Right lobe of liver (tissue), 6 donors: ENCODE measurements at regions not wholly inside any gene's neighbourhood (a gene's known extent, or its start where the extent isn't known, plus 50 kb on each side); places are given as distances from the start of the nearest gene placed in this dataset.

Experiments used
- ATAC-seq, 4 donors: fragments of 200-7000 bp; cut with Tn5 transposase; one replicate each; pipeline ENCODE4 v1.9.1; 2020; ENCODE audit warnings: mild to moderate bottlenecking in 4 of 4, moderate library complexity in 4 of 4
- DNase-seq, 3 donors: peaks; one replicate each; pipeline ENCODE4 v3.0.0-alpha.2; 2020
- H3K27ac ChIP-seq, 3 donors: fragments of 200-600 bp; one replicate each; pipeline ENCODE4 v1.8.0; 2022
- H3K27me3 ChIP-seq, 2 donors: fragments of 200-600 bp; one replicate each; pipeline ENCODE4 v1.8.0; 2022
- H3K36me3 ChIP-seq, 4 donors: fragments of 200-600 bp; sonication (generic) in 1 of 4; one replicate each; pipeline versions ENCODE4 v1.5.1 to v1.8.0; 2017 to 2022; ENCODE audit warnings: control low read depth in 1 of 4
- H3K4me1 ChIP-seq, 4 donors: fragments of 200-600 bp; sonication (generic) in 1 of 4; one replicate each; pipeline versions ENCODE4 v1.5.1 to v1.8.0; 2017 to 2022; ENCODE audit warnings: control low read depth in 1 of 4
- H3K4me3 ChIP-seq, 3 donors: fragments of 200-600 bp; one replicate each; pipeline ENCODE4 v1.8.0; 2022
- H3K9me3 ChIP-seq, 4 donors: fragments of 200-600 bp; sonication (generic) in 1 of 4; one replicate each; pipeline versions ENCODE4 v1.5.1 to v1.8.0; 2017 to 2022; ENCODE audit warnings: control low read depth in 1 of 4
- POLR2A ChIP-seq: fragments of 450-650 bp; IDR thresholded peaks from one replicate; pipeline ENCODE4 v1.6.1; 2017; ENCODE audit warnings: antibody characterized with exemption, mild to moderate bottlenecking
- WGBS: methylation state at CpG from one replicate; pipeline ENCODE4 v1.1.6; 2018; ENCODE audit warnings: low coverage, low lambda C conversion rate; ENCODE audit not compliant: insufficient coverage; ENCODE audit errors: missing lambda C conversion rate; 5-methylcytosine and 5-hydroxymethylcytosine counted together
- intact Hi-C, 2 donors: fragments of 100-400 bp; cut with DNase I; formaldehyde crosslinking; loops; one replicate each; pipeline versions ENCODE4 v1.11.2 to v1.14.1; 2022
- TF ChIP-seq, protein P1 (sequence below), 4 donors: fragments of 200-600 bp in 3 of 4; fragments of 450-650 bp in 1 of 4; IDR thresholded peaks; one replicate each; pipeline versions ENCODE4 v1.5.1 to v1.8.0; 2016 to 2022; ENCODE audit warnings: antibody characterized with exemption in 4 of 4, mild to moderate bottlenecking in 2 of 4
- donor health status: DM: no; HTN: yes; CAD: no.
- donor health status: DM: no; HTN: no; CAD: no.
- donor health status: DM: no; HTN: no; CAD: no.
- donor health status: DM: no; HTN: yes; CAD: no.
- donor health status: DM: no; HTN: yes; CAD: no.

GRCh38 chr12:39037115-39037514 is 131.7 kb upstream of the CPNE8 start:
- no peaks in the 10 kb centered on the region for H3K27me3 ChIP-seq
- no peak overlapping the region for H3K4me3 ChIP-seq
- TF ChIP-seq, protein P1, sequence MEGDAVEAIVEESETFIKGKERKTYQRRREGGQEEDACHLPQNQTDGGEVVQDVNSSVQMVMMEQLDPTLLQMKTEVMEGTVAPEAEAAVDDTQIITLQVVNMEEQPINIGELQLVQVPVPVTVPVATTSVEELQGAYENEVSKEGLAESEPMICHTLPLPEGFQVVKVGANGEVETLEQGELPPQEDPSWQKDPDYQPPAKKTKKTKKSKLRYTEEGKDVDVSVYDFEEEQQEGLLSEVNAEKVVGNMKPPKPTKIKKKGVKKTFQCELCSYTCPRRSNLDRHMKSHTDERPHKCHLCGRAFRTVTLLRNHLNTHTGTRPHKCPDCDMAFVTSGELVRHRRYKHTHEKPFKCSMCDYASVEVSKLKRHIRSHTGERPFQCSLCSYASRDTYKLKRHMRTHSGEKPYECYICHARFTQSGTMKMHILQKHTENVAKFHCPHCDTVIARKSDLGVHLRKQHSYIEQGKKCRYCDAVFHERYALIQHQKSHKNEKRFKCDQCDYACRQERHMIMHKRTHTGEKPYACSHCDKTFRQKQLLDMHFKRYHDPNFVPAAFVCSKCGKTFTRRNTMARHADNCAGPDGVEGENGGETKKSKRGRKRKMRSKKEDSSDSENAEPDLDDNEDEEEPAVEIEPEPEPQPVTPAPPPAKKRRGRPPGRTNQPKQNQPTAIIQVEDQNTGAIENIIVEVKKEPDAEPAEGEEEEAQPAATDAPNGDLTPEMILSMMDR (IDR thresholded peaks at IDR 0.05) = no peak
- TF ChIP-seq POLR2A = no peak
- 76% methylated on average over 2 of the region's 2 CpGs for WGBS
- H3K36me3 ChIP-seq = no peaks in the 10 kb centered on the region
- ATAC-seq (no peak), DNase-seq (no peak)
- H3K9me3 ChIP-seq = no peaks in the 10 kb centered on the region
- intact Hi-C loops = no loop called here
- H3K27ac ChIP-seq = no peak overlapping the region
- no peaks in the 10 kb centered on the region for H3K4me1 ChIP-seq

GRCh38 chr12:39036105-39036504 is 130.7 kb upstream of the CPNE8 start:
- no peak overlapping the region for H3K27ac ChIP-seq
- ATAC-seq (no peak), DNase-seq (no peak)
- intact Hi-C loops = no loop called here
- 57% methylated on average over 1 of the region's 1 CpG for WGBS
- no peak overlapping the region for H3K4me3 ChIP-seq
- H3K9me3 ChIP-seq = no peaks in the 10 kb centered on the region
- H3K4me1 ChIP-seq = no peaks in the 10 kb centered on the region
- TF ChIP-seq POLR2A = no peak
- TF ChIP-seq, protein P1 (IDR thresholded peaks at IDR 0.05) = no peak
- H3K36me3 ChIP-seq = no peaks in the 10 kb centered on the region
- no peaks in the 10 kb centered on the region for H3K27me3 ChIP-seq

GRCh38 chr12:39033782-39034181 is 128.4 kb upstream of the CPNE8 start:
- Histone ChIP-seq H3K4me3 (no peak overlapping the region), H3K36me3 (no peaks in the 10 kb centered on the region), H3K4me1 (no peaks in the 10 kb centered on the region), H3K27me3 (no peaks in the 10 kb centered on the region), H3K27ac (no peak overlapping the region), H3K9me3 (no peaks in the 10 kb centered on the region)
- no peak for DNase-seq
- no peak for ATAC-seq
- TF ChIP-seq, protein P1 (IDR thresholded peaks at IDR 0.05) = no peak
- no peak for TF ChIP-seq POLR2A
- 63% methylated on average over 4 of the region's 4 CpGs for WGBS
- intact Hi-C loops = no loop called here

GRCh38 chr12:39032448-39032847 is 127.1 kb upstream of the CPNE8 start:
- Histone ChIP-seq H3K4me3 (no peak overlapping the region), H3K27me3 (no peaks in the 10 kb centered on the region), H3K4me1 (no peaks in the 10 kb centered on the region), H3K36me3 (no peaks in the 10 kb centered on the region), H3K9me3 (no peaks in the 10 kb centered on the region), H3K27ac (no peak overlapping the region)
- no peak for ATAC-seq
- 67% methylated on average over 2 of the region's 2 CpGs for WGBS
- intact Hi-C loops = no loop called here
- no peak for TF ChIP-seq POLR2A
- TF ChIP-seq, protein P1 (IDR thresholded peaks at IDR 0.05) = no peak
- no peak for DNase-seq

DNA sequence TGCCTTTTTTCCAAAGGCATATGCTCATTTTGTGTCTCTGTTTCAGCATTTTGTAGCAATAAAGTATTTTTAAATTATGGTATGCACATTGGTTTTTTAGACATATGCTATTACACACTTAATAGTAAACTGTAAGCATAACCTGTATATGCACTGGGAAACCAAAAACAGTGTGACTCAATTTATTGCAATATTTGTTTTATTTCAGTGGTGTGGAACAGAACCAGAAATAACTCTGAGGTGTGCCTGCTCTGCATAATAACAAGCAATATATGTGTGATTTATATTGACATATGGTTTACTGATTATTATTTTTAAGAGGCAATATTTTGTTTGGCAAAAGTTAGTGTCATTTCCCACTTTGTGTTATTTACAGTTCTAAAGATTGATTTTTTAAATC is 126.6 kb upstream of the CPNE8 start:
- ATAC-seq (no peak), DNase-seq (no peak)
- no peaks in the 10 kb centered on the region for H3K4me1 ChIP-seq
- H3K27me3 ChIP-seq = no peaks in the 10 kb centered on the region
- no peak for TF ChIP-seq POLR2A
- TF ChIP-seq, protein P1 (IDR thresholded peaks at IDR 0.05) = no peak
- no peak overlapping the region for H3K27ac ChIP-seq
- H3K36me3 ChIP-seq = no peaks in the 10 kb centered on the region
- H3K4me3 ChIP-seq = no peak overlapping the region
- H3K9me3 ChIP-seq = no peaks in the 10 kb centered on the region
- intact Hi-C loops = no loop called here
